Upper lobe of right lung (tissue), 1 donor: ENCODE measurements at regions not wholly inside any gene's neighbourhood (a gene's known extent, or its start where the extent isn't known, plus 50 kb on each side); places are given as distances from the start of the nearest gene placed in this dataset.

Source experiments
- ATAC-seq: fragments of 200-7000 bp; cut with Tn5 transposase; one replicate; pipeline ENCODE4 v1.9.1; 2020; ENCODE audit warnings: mild to moderate bottlenecking, moderate library complexity
- DNase-seq: peaks from one replicate; pipeline ENCODE4 v3.0.0-alpha.2; 2020
- H3K27ac ChIP-seq: fragments of 200-600 bp; one replicate; pipeline ENCODE4 v1.8.0; 2022
- H3K27me3 ChIP-seq: fragments of 200-600 bp; one replicate; pipeline ENCODE4 v1.8.0; 2022; ENCODE audit warnings: mild to moderate bottlenecking
- H3K36me3 ChIP-seq: fragments of 200-600 bp; one replicate; pipeline ENCODE4 v1.8.0; 2022
- H3K4me1 ChIP-seq: fragments of 200-600 bp; one replicate; pipeline ENCODE4 v1.8.0; 2022
- H3K4me3 ChIP-seq: fragments of 200-600 bp; one replicate; pipeline ENCODE4 v1.8.0; 2022; ENCODE audit warnings: mild to moderate bottlenecking
- H3K9me3 ChIP-seq: fragments of 200-600 bp; one replicate; pipeline ENCODE4 v1.8.0; 2022
- intact Hi-C: fragments of 100-400 bp; cut with DNase I; formaldehyde crosslinking; loops from one replicate; pipeline ENCODE4 v1.11.0; 2022
- TF ChIP-seq, protein P1 (sequence below): fragments of 200-600 bp; IDR thresholded peaks from one replicate; pipeline ENCODE4 v1.8.0; 2022; ENCODE audit warnings: antibody characterized with exemption
- donor health status: DM: no; HTN: yes; CAD: no; lungs with severe emphysema.

DNA sequence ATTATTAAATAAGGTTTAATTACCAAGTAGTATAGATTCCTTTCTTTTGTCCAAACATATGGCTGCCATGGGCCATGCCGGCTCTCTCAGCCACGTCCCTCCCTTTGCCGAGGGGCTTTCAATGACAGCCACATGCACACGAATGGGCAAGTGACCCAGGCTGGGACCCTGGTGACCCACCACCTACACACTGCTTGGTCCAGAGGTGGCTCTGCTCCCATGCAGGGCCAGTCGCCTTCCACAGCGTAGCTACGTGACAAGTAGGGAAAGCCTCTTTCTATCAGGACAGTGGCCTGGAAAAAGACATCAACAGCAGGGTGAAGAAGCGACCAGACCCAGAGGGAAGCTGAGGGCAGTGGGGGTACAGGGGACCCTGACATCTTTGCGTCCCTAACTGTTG, 152.8 kb upstream of the CST7 start:
- H3K27me3 ChIP-seq, result no peaks in the 10 kb centered on the region
- intact Hi-C loops, result no loop called here
- TF ChIP-seq, protein P1, sequence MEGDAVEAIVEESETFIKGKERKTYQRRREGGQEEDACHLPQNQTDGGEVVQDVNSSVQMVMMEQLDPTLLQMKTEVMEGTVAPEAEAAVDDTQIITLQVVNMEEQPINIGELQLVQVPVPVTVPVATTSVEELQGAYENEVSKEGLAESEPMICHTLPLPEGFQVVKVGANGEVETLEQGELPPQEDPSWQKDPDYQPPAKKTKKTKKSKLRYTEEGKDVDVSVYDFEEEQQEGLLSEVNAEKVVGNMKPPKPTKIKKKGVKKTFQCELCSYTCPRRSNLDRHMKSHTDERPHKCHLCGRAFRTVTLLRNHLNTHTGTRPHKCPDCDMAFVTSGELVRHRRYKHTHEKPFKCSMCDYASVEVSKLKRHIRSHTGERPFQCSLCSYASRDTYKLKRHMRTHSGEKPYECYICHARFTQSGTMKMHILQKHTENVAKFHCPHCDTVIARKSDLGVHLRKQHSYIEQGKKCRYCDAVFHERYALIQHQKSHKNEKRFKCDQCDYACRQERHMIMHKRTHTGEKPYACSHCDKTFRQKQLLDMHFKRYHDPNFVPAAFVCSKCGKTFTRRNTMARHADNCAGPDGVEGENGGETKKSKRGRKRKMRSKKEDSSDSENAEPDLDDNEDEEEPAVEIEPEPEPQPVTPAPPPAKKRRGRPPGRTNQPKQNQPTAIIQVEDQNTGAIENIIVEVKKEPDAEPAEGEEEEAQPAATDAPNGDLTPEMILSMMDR, result no peak
- no peaks in the 10 kb centered on the region for H3K9me3 ChIP-seq
- no peaks in the 10 kb centered on the region for H3K4me1 ChIP-seq
- no peak overlapping the region for H3K27ac ChIP-seq
- H3K36me3 ChIP-seq, result no peaks in the 10 kb centered on the region
- ATAC-seq, result no peak
- H3K4me3 ChIP-seq, result no peak overlapping the region
- no peak for DNase-seq

DNA sequence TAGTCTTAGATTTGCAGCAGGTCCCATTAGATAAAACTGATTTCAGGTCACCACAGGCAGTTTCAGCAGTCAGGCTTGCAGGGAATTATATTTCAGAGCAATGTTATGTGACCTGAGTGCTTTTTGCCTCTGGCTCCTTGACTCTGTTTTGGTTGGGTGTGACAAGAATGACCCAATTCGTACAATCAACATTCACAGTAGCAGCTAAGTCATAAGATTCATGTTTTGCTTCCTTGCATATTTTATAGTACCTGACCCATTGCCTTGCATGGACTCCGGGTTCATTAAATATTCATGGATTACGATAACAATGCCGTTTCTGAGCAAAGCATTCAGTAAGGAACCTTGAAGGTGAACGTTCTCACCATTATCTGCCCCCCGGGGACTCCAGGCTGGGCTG, 152.0 kb upstream of the CST7 start:
- Histone ChIP-seq H3K27ac (no peak overlapping the region), H3K4me1 (no peaks in the 10 kb centered on the region), H3K27me3 (no peaks in the 10 kb centered on the region), H3K36me3 (no peaks in the 10 kb centered on the region), H3K9me3 (no peaks in the 10 kb centered on the region), H3K4me3 (no peak overlapping the region)
- ATAC-seq (no peak), DNase-seq (no peak)
- intact Hi-C loops, result no loop called here
- TF ChIP-seq, protein P1, result no peak

DNA sequence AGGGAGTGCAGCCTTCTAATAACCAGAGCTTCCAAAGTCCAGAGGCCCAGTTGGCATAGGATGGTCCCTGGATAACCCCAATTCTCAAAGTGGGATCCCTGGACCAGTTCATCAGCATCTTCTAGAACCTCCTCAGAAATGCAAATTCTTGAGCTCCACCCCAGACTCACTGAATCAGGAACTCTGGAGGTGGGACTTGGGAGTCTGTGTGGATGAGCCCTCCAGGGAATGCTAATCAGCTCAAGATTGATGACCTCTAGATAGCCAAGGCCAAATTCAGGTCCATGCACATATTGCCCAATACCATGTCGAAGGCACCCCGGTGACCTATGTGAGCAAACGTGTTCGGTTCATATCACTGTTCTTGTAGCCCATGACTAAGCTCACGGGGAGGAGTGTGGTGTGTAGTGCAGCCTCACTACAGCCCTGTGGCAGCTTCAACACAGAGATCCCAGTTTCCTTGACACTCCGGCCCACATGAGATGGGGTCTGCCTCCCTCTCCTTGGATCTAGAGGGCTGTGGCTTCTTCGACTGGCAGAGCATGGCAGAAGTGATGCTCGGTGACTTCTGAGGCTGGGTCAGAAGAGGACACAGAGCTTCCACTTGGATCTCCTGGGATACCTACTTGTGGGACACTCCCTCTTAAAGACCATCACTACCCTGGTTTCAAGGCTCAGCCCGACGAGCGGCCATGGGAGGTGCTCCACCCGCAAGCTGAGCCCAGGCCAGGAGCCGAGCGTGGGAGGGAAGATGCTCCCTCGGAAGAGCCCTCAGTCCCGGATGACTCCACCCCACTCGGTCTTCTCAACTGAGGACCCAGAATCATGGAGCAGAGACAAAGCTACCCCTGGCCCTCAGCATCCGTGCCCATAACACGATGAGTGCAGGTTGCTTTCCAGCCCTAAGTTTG, 151.1 kb upstream of the CST7 start:
- Histone ChIP-seq H3K27ac (no peak overlapping the region), H3K27me3 (no peaks in the 10 kb centered on the region), H3K9me3 (no peaks in the 10 kb centered on the region), H3K4me1 (no peaks in the 10 kb centered on the region), H3K36me3 (no peaks in the 10 kb centered on the region), H3K4me3 (no peak overlapping the region)
- intact Hi-C loops, result no loop called here
- TF ChIP-seq, protein P1, result no peak
- DNase-seq (no peak), ATAC-seq (no peak)

DNA sequence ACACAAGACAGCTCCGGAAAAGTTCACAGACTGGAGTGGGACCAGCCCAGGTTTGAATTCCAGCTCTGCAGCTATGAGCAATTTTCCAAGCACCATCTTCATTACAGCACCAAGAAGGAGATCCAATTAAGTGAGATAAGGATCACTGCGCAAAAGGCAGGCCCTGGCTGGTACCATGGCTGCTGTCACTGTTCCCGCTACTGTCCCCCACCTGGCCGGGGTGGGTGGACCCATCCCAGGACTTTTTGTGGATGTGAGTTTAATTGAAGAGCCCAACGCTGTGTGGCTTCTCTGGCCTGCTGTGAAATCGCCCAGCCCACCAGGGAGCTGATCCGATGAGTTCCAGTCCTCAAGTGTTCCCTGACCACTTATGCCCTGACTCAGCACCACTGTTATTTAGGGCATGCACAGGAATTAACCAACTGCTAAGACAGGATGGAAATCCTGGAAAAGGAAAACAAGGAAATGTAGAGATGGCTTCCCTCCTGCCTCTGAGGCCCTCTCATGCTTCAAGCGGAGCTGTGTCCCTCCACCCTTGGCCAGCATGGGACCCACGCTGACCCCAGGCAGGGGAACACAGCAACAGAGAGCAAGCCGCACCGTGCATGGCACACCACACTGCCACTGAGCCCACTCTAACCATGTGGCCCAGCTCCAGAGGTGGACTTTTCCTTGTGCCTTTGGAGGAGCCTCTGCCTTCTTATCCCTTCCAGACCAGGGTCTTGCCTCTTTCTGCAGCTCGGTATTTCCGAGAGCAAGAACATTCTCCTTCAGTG, 150.0 kb upstream of the CST7 start:
- Histone ChIP-seq H3K9me3 (no peaks in the 10 kb centered on the region), H3K36me3 (no peaks in the 10 kb centered on the region), H3K4me3 (no peak overlapping the region), H3K27me3 (no peaks in the 10 kb centered on the region), H3K4me1 (no peaks in the 10 kb centered on the region), H3K27ac (no peak overlapping the region)
- TF ChIP-seq, protein P1, result no peak
- DNase-seq (no peak), ATAC-seq (no peak)
- intact Hi-C loops, result no loop called here

DNA sequence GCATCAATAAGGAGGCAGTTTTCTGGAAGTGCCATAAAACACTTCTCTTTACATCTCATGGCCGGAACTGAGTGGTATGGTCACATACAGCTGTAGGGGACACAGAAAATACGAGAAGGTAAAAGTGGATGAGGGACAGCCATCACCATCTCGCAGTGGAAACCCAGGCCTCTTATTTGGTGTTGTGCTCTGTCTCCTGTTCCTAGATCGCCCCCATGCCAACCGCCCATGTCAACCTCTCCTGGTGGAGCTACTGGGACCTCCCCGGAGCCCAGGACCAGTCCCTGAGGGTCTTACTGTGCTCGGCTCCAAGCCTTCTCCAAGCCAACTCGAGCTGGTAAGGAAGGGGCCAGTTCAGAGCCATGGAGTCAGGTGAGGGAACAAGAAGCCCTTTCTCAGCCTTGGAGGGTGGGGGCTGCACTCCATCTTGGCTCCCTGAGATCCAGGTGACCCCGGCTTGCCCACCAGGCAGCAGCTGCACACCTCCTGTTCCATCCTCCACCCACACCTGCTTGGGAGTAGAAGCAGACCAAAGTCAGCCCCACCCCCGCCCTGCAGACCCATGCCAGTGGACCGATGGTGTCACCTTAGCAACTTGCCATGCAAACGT, 149.0 kb upstream of the CST7 start:
- Histone ChIP-seq H3K27me3 (no peaks in the 10 kb centered on the region), H3K27ac (no peak overlapping the region), H3K4me3 (no peak overlapping the region), H3K9me3 (no peaks in the 10 kb centered on the region), H3K4me1 (no peaks in the 10 kb centered on the region), H3K36me3 (no peaks in the 10 kb centered on the region)
- intact Hi-C loops, result no loop called here
- DNase-seq (no peak), ATAC-seq (no peak)
- TF ChIP-seq, protein P1, result no peak
